ENCODE measurements at regions not wholly inside any gene's neighbourhood (a gene's known extent, or its start where the extent isn't known, plus 50 kb on each side); places are given as distances from the start of the nearest gene placed in this dataset.

GRCh38 chr5:68954618-68954910, 139.2 kb upstream of the SLC30A5 start:
- TF ChIP-seq CTCF (IDR thresholded peaks at IDR 0.05) (no peak), POLR2A (IDR thresholded peaks at IDR 0.05) (no peak)
